ENCODE measurements at regions not wholly inside any gene's neighbourhood (a gene's known extent, or its start where the extent isn't known, plus 50 kb on each side); places are given as distances from the start of the nearest gene placed in this dataset.

DNA sequence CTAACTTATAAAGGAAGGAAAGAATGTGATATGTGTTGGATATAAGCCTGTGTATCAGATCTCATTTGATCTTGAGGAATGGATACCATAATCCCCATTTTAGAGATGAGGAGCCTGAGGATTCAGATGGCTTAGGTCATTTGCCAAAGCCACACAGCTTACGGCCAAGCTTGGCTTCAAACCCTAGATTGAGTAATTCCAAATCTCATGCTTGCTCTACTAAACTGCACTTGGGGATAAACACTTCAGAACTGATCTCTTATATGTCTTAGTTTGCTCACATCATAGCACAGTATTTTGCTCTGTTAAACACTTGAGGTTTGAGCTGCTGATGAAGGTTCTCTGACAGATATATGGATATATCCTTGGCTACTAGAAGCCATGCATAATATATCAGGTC is 504.4 kb downstream of the NTRK2 start:
- Histone ChIP-seq H3K27ac (no peak overlapping the region), H3K36me3 (no peaks in the 10 kb centered on the region), H3K4me3 (no peak overlapping the region), H3K9me3 (peaks cover 0 to 7% (median 4%) of the 10 kb centered on the region in 8 donors), H3K4me1 (no peaks in the 10 kb centered on the region), H3K27me3 (replicated peaks in 1 of 7) (peaks cover 0 to 5% (median 0%) of the 10 kb centered on the region in 7 donors)
- intact Hi-C loops (cut with DNase I; ENCODE audit: low total_unique reads): no loop called here
- no peak for TF ChIP-seq POLR2A (IDR thresholded peaks at IDR 0.05)
- TF ChIP-seq, protein P1, sequence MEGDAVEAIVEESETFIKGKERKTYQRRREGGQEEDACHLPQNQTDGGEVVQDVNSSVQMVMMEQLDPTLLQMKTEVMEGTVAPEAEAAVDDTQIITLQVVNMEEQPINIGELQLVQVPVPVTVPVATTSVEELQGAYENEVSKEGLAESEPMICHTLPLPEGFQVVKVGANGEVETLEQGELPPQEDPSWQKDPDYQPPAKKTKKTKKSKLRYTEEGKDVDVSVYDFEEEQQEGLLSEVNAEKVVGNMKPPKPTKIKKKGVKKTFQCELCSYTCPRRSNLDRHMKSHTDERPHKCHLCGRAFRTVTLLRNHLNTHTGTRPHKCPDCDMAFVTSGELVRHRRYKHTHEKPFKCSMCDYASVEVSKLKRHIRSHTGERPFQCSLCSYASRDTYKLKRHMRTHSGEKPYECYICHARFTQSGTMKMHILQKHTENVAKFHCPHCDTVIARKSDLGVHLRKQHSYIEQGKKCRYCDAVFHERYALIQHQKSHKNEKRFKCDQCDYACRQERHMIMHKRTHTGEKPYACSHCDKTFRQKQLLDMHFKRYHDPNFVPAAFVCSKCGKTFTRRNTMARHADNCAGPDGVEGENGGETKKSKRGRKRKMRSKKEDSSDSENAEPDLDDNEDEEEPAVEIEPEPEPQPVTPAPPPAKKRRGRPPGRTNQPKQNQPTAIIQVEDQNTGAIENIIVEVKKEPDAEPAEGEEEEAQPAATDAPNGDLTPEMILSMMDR (IDR thresholded peaks at IDR 0.05 in 8 of 11, conservative IDR thresholded peaks at IDR 0.05 in 3 of 11): no peak
- no peak for TF ChIP-seq POLR2AphosphoS5 (IDR thresholded peaks at IDR 0.05)
- 93 to 100% (median 95%) methylated on average over 1 of the region's 1 CpG for WGBS, 5 donors
- no peak for DNase-seq

DNA sequence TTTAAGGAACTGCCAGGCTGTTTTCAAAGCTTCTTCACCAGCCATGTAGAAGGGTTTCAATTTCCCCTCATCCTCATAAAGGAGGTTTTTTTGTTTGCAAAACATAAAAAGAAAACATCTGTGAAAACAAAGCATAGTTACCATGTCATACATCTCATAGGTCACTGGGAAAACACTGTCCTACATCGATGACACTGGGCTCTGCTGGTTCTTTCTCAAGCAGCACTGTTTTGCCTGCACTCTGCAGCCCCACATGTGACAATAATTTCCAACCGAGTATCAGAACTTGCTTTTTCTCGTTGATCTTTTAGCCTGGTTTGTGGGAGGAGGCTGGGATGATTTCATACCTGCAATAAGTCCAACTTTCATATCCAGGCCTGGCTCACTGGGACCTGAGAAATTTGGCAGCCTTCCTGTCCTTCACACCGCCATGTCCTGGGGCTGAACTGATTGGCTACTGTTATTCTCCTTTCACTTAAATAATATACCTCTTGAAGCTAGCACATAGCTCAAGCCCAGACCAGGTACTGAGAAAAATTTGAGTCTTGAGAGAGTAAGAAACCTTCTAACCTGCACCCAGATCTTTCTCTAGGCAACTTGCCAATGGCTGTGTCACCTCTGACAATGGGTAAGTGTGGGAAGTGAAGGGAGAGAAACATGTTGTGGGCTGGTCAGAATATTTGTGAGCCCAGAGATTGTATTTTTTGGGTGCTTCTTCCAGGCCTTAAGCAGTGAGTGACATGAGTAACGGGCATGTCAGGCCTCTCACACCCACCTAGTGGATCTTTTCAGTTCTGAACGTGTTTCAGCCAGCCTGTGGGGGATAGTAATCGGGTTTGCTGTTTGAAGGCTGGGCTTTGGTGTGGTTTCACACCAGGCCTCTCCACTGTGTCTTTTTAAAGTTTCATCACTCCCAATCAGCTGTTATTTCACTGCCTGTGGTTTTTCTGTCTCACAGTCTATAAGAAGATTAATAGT is 502.8 kb downstream of the NTRK2 start:
- no peak for TF ChIP-seq POLR2A (IDR thresholded peaks at IDR 0.05)
- TF ChIP-seq, protein P1 (IDR thresholded peaks at IDR 0.05 in 8 of 11, conservative IDR thresholded peaks at IDR 0.05 in 3 of 11): no peak
- H3K4me3 ChIP-seq: no peak overlapping the region
- DNase-seq: no peak
- H3K4me1 ChIP-seq: no peaks in the 10 kb centered on the region
- H3K36me3 ChIP-seq: no peaks in the 10 kb centered on the region
- WGBS, 5 donors: 73 to 85% (median 80%) methylated on average over 7 of the region's 7 CpGs
- H3K27ac ChIP-seq: no peak overlapping the region
- H3K27me3 ChIP-seq (replicated peaks in 1 of 7): peaks cover 0 to 5% (median 0%) of the 10 kb centered on the region in 7 donors
- H3K9me3 ChIP-seq: peaks cover 0 to 10% (median 4%) of the 10 kb centered on the region in 8 donors
- intact Hi-C loops (cut with DNase I; ENCODE audit: low total_unique reads): no loop called here

DNA sequence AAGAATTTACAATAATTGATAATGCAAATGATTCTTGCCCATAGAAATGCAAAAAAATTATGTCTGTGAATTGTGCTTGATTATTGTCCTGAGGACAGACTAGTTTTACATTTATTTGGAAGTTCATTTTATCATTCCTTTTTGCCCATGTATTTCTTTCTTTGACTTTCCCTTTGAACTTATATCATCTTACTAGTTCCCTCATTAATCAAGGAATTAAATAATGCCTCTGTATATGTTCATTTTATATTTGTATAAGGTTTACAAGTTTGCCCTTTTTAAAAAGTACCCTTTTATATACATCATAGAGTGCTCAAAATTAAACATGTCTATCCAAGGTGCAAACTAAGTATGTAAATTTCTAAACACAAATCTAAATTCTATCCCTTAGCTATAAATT is 501.6 kb downstream of the NTRK2 start:
- no peak overlapping the region for H3K27ac ChIP-seq
- intact Hi-C loops (cut with DNase I; ENCODE audit: low total_unique reads): no loop called here
- H3K9me3 ChIP-seq: peaks cover 0 to 10% (median 4%) of the 10 kb centered on the region in 8 donors
- TF ChIP-seq, protein P1 (IDR thresholded peaks at IDR 0.05 in 8 of 11, conservative IDR thresholded peaks at IDR 0.05 in 3 of 11): no peak
- no peak for TF ChIP-seq POLR2AphosphoS5 (IDR thresholded peaks at IDR 0.05)
- TF ChIP-seq POLR2A (IDR thresholded peaks at IDR 0.05): no peak
- peaks cover 0 to 5% (median 0%) of the 10 kb centered on the region in 7 donors for H3K27me3 ChIP-seq (replicated peaks in 1 of 7)
- no peaks in the 10 kb centered on the region for H3K36me3 ChIP-seq
- no peak overlapping the region for H3K4me3 ChIP-seq
- DNase-seq: no peak
- no peaks in the 10 kb centered on the region for H3K4me1 ChIP-seq

DNA sequence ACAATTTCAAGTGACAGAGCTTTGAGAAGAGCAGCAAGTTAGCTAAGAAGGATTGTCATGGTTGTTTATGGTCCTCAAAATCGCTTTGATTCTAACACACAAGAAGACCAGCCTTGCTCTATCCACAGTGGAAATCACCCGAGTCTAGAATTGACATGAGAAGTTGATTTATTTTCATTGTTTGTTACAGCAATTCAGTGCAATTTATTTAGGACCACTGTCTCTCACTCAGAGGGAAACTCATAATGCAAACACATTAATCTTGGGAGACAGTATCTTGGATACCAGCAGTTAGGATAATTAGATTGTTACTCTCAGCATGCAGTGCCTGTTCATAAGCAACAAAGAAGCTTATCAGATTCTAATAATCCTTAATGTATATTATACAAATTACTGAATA is 498.9 kb downstream of the NTRK2 start:
- intact Hi-C loops (cut with DNase I; ENCODE audit: low total_unique reads): no loop called here
- Histone ChIP-seq H3K27me3 (replicated peaks in 1 of 7) (no peaks in the 10 kb centered on the region), H3K4me1 (no peaks in the 10 kb centered on the region), H3K27ac (no peak overlapping the region), H3K4me3 (no peak overlapping the region), H3K9me3 (peaks cover 0 to 10% (median 4%) of the 10 kb centered on the region in 8 donors), H3K36me3 (no peaks in the 10 kb centered on the region)
- TF ChIP-seq POLR2AphosphoS5 (IDR thresholded peaks at IDR 0.05) (no peak), POLR2A (IDR thresholded peaks at IDR 0.05) (no peak)
- TF ChIP-seq, protein P1 (IDR thresholded peaks at IDR 0.05 in 8 of 11, conservative IDR thresholded peaks at IDR 0.05 in 3 of 11): no peak
- DNase-seq: no peak
- 69 to 80% (median 70%) methylated on average over 2 of the region's 2 CpGs for WGBS, 5 donors

Measured in spleen (tissue), 11 donors.